DMS153 treated with DMSO at 0.1 percent for 48 hours (cell line): ENCODE measurements at regions not wholly inside any gene's neighbourhood (a gene's known extent, or its start where the extent isn't known, plus 50 kb on each side); places are given as distances from the start of the nearest gene placed in this dataset.

ENCODE experiments used
- DNase-seq: peaks from one replicate; lab custom pipeline; 2025; ENCODE audit not compliant: unreplicated experiment; lab: John Stamatoyannopoulos, UW

- no peak for DNase-seq
Observed at GRCh38 chr2:120934574-120935338, 199.1 kb downstream of the GLI2 start.

- DNase-seq: no peak
Observed at GRCh38 chr2:120935339-120936313, 200.0 kb downstream of the GLI2 start.

DNA sequence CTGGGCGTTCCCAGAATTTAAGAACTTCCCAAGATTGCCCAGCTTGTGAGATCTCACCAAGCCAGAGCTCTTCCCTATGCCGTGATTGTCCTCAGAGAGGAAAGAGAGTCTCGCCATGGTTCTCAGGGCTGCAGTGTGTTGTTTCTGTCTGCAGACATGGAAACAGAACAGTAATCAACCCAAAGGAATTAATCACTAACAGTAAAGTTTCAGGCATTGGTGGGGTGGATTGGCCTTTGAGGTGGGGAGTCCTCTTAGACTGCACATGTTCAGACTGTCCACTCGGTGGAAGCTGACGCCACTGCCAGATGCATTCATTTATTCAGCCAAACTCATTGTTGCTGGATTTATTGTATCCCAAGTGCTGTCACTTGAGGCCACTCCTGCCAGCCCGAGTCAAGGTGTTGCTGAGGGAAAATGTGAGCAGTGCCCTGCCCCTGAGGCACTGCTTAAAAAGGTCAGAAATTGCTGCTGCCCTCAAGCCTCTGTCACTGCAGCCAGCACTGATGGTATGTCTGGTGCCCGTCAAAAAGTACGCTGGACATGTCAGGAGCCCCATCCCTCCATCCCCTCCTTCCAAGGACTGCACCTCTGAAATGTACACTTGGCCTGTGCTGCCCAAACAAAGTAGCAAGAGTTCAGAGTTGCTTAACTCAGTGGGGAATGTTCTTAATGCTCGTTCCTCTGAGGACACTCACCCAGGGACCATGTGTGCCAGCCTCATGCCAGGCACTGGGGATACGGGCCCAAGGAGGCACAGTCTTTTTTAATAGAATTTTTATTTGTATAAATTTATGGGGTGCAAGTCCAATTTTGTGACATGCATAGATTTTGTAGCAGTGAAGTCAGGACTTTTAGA lies 201.0 kb downstream of the GLI2 start:
- DNase-seq: no peak

- no peak for DNase-seq
Observed at GRCh38 chr2:120937686-120938044, 202.0 kb downstream of the GLI2 start.

- DNase-seq: no peak
Observed at GRCh38 chr2:120938045-120938771, 202.5 kb downstream of the GLI2 start.

GRCh38 chr2:120939595-120940318 lies 204.1 kb downstream of the GLI2 start:
- no peak for DNase-seq

DNA sequence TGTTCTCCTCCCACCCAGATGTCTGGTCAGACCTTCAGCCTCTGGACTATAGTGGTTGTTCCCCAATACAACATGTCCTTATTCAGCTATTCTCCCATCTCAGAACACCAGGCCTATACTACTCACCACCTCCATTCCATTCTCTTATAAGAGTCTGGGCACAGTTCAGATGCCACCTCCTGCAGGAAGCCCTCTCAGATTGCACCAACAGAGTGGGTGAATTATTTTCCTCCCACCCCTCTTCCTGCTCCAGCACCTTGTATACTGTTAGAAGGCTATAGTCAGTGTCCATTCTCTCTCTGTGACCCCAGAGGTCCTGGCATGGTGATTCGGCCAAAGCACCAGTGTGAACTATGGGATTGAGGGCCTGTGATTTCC lies 204.6 kb downstream of the GLI2 start:
- no peak for DNase-seq

DNA sequence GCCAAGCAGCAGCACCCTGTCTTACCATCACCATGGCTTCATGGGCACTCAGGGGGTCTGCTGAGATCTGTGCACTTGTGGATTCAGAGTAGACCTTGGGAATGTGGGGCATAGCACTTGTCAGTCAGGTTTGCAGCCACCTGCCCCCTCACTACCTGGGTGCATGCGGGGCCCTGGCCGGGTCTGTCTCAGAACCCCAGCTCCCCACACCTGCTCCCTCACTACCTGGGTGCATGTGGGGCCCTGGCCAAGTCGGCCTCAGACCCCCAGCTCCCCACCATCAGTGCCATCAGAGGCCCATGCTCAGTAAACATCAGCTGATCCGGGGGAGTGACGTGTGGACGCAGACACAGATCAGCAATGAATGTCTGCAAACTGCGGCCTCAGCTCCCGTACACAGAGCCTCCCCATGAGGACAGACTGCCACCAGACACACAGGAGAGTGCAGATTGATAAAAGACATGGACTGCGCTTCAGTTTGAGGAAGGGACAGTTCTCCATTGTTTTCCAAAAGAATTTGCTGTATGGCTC lies 205.1 kb downstream of the GLI2 start:
- DNase-seq: no peak

DNA sequence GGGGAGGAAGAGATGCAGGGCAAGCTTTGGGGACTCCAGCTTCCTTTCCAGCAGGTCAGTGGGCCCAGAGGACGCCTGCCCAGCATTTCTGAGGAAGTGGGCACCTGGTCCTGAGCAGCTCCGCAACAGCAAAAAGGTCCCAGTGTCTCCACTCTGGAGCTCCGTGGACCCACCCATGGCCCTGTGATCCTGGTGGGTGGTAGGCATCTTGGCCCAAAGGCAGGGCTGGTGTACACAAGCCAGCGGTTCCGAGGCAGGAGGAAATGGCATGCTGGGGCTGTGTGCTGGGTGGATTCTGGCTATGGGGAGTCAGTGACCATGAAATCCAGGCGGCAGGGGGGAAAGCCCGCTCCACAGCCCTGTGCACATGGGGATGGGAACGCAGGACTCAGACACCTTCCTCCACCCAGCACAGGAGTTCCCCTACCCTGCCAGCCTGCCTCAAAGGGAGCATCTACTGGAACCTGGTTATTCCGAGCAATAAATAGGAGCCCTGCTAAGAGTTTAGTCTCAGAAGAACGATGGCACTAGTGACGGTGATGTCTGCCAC lies 206.0 kb downstream of the GLI2 start:
- DNase-seq: no peak

- no peak for DNase-seq
Observed at GRCh38 chr2:120942658-120943057, 207.0 kb downstream of the GLI2 start.

GRCh38 chr2:120943403-120944034 lies 207.9 kb downstream of the GLI2 start:
- no peak for DNase-seq

- no peak for DNase-seq
Observed at GRCh38 chr2:120944575-120944974, 208.9 kb downstream of the GLI2 start.

DNA sequence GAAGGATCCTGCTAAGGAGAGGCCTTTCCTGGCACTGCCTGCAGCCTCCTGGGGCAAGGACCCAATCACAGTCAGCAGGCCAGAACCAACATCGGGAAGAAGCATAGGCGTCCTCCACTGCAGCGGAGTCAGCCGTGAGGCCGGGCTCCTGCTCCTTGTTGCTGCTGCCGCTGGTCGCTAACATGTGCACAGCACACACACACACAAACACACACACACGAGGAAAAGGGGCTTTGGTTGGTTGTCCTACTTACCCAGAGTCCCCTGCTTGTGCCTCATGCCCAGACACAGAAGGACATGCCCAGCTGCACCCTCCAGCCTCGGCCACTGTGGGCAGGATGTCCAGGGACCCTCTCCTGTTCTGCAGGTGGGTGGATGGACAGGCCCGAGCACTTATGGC lies 209.4 kb downstream of the GLI2 start:
- no peak for DNase-seq

DNA sequence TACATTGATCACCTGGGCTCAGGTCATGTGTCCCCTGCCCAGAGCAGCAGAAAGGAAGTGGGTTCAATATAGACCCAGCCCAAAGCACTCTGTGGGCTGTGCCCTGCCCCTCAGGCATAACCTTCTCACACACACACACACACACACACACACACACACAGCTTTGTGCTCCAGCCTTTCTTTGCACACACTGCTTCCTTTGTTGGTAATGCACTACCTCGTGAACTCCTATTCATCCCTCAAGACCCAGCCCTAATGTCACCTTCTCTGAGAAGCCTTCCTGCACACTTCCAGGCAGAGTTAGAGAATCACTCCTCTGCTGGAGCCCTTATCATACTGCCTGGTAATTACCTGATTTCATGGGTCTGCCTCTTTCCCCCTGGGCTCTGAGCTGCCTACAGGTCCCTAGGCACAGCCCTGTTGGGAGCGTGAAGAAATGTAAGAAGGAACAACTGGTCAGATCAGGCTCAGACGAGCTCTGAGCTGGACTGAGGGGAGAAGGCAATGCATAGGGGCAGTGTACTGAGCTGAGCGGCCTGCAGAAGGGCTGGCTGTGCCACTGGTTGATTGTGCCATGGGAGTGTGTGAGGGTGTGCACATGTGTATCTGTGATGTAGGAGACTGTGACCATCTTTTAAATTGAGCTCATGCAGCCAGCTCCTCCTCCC lies 210.3 kb downstream of the GLI2 start:
- no peak for DNase-seq

GRCh38 chr2:120947327-120947726 lies 211.7 kb downstream of the GLI2 start:
- DNase-seq: no peak

DNA sequence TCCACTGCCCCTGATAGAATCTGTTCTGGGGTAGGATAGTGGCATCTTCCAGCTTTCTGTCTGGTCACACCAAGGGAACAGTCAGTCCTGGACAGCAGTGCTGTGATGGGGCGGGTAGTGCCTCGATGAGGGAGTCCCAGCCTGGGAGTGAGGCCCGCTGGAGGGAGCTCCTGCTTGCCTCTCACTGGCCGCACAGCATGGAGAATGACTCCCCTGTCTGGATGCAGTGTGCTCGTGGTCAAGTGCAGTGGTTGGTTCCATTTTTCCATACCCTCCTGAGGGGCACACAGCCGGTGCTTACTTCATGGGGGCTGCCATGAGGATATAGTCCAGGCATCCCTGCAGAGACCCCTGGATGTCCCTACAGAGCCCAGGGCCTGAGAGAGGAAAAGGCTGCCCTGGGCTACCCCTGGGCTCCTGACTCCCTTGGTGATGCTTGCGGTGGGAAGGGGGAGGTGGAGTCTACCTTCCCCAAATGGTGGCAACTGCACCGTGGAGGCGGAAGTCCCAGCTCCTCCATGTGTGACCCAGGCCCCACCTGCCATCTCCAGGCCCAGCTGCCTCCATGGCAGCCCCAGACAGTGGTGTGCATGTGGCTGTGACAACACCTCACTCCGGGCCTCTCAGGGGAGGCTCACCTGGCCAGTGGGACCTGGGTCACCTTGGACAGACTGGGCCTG lies 212.5 kb downstream of the GLI2 start:
- no peak for DNase-seq

GRCh38 chr2:120948662-120949011 lies 213.0 kb downstream of the GLI2 start:
- DNase-seq: no peak
